GM19035 (cell line): ENCODE measurements at regions not wholly inside any gene's neighbourhood (a gene's known extent, or its start where the extent isn't known, plus 50 kb on each side); places are given as distances from the start of the nearest gene placed in this dataset.

Experiments
- ATAC-seq: cut with Tn5 transposase; IDR thresholded peaks from one replicate; pipeline ENCODE4 v1.9.1; 2021; ENCODE audit not compliant: unreplicated experiment

DNA sequence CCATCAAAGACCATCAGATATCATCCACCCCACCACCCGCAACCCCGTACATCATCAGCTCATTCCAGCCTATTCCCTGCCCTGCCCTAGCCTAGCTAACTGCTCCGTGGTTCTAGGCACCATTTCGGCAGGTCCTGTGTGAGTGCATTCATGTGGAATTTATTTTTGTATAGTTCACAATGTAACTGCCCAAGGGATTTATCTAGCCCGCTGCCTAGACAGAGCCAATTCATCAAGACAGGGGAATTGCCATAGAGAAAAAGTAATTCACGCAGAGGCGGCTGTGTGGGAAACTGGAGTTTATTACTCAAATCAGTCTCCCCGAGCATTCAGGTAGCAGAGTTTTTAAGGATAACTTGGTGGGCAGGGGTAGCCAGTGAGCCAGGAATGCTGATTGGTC, 109.2 kb upstream of the UBL3 start:
- no peak for ATAC-seq

DNA sequence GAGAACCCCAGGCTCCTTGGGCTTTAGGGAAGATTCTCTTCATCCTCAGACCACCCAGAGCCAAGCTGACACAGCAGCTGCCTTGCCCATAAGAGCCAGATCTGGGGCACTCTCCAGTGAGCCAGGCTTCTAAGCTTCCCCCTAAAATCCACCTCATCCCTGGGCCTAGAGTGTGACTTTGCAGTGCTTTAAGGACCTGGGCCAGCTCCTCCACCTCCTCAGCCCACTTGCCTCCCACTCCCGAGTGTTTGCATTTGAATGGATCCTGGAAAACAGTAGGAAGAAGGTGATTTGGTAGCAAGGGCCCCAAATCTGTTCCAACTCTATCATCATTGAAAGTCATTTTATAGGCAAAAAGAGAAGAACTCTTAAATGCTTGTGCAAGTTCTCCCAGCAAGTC, 108.7 kb upstream of the UBL3 start:
- no peak for ATAC-seq

DNA sequence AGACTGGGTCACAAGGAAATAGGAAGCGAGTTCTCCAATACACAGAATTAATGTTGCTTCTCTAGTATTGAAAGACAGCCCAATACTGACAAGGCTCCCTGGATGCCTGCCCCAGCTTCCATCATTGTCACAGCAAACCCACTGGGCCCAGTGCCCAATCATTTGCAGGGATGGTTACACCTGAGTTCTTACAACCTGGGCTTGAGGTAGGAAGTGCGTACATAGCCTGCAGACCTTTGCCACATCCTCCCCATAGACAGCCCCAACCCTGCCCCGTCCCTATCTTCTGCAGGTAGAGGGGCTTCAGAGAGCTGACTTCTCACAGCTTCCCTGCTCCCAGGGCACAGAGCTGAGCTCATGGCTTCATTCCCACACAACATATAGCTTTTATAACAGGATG, 108.1 kb upstream of the UBL3 start:
- ATAC-seq, result no peak

DNA sequence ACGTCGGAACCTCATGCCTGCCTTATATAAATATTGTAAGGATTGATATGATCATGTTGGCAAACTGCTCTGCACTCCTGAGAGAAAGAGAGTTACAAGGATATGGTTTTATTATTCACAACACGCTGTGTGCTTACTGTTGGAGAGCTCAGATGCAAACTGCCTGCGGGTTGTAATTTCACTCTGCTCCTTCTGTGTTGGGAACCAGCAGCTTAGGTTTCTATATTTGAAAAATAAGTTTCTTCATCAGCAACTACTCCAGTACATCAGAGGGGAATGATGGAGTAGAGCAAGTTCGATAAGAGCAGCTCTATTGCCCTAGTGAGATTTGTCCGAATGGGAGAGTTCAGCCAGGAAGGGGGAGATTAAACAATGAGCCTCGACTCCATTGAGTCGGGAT, 106.9 kb upstream of the UBL3 start:
- no peak for ATAC-seq

DNA sequence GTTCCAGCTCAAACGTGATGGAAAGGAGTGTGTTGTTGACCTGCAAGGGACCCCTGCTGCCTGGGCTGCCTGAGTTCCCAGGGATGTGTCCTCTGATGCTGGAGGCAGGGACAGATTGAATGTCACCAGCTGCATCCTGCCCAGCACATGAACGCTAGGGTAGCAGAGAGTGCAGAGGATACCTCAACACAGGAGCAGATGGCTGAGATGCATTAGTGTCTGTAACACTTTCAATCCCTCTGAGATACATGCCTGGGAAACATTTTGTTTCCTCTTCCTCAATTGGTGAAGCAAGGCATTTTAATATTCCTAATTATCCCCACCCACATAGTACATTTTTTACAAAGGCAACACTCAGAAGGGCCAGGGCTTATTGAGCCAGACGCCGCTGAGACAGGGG, 106.4 kb upstream of the UBL3 start:
- ATAC-seq, result no peak

DNA sequence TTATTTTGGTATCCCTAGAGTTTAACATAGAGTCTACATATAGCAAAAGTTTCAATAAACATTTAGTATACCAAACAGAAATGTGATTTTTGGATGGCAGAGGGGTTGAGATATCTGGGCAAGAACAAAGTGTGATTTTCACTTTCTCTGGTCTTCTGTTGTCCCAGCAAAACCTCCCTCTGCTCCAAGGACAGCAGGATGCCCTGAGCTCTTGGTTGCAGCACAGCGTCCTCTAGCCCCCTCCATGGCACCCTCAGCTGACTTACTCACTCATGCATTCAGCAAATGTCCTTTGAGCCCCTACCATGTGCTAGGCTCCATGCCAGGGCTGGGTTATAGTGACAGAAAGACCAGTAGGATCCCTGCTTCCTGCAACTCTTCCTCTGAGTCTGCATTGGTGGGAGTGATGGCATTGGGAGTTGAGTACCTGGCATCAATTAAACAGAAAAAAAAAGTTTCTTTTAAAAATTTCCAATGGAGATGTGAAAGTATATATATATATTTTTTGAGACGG, 104.8 kb upstream of the UBL3 start:
- no peak for ATAC-seq

DNA sequence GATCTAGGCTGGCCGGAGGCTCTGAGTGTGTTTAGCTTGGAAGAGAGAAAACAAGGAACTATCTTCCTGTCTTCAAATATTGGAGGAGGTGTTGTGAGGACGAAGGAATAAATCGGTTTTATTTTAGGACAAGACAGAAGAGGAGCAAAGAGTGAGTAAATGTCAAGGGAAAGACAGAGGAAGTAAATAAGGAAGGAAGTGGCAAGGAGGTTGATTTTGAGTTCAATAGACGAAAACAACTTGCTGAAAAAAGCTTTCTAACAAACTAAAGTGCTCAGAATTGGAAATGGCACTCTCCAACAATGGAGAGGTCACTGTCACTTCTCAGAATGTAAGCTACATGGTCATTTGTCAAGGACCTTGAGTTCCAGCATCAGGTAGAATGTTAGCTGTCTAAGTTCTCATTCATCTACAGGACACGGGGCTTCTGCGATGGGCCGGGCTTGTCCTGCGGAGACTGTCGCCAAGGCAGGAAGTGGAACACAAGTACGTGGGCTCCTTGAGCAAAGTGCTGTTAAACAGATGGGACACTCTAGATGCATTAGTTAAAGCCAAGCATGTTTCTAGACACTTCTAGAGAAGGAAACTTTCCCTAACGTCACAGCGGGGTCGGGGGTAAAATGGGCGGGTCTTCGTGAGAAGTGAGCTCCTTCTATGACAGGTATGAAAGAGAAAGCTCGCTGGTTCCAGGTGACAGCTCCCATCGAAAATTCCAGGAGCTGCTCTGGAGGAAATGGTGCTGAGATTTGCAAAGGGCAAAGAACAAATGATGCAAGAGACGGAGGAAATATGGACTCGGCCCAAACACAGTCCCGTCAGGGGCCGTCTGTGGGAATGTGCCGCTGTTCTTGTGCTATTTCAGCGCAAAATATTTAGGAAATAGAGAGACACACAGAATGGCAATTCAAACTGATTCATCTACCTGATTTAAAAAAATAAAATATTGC, 103.9 kb upstream of the UBL3 start:
- no peak for ATAC-seq

DNA sequence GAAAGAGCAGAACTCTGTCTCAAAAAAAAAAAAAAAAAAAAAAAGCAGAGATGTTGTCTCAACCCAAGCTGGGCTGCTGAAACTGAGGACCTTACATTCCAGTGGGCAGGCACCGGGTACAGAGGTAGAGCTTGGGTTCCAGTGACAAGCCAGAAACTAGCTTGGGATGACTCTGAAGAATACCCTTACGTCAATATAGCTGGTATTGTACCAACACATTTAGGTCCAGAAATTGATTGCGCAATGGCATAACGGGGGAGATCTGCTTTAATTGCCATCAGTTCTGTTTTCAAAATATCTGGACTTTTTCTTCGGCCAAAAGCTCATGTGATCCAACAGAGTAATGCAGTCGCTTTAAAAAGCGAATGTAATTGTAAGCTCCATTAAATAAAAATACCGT, 103.1 kb upstream of the UBL3 start:
- no peak for ATAC-seq

DNA sequence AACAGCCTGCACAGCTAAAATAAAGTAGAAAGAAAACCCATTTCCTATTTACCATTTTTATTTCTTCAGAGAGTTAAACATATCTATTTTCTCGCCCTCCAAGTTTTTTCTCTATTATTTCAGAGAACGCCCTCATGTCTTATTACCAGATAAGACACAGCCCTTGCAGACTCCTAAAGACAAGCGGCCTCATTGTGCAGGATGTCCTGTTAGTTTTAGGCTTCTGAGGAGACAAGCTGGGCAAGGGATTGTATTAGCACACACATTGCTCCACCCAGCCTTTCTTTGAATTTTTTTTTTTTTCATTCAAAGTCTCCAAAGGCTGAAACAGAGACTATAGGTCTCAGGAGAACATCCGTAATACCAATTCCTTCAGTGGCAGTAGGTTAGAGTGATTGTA, 101.8 kb upstream of the UBL3 start:
- no peak for ATAC-seq

DNA sequence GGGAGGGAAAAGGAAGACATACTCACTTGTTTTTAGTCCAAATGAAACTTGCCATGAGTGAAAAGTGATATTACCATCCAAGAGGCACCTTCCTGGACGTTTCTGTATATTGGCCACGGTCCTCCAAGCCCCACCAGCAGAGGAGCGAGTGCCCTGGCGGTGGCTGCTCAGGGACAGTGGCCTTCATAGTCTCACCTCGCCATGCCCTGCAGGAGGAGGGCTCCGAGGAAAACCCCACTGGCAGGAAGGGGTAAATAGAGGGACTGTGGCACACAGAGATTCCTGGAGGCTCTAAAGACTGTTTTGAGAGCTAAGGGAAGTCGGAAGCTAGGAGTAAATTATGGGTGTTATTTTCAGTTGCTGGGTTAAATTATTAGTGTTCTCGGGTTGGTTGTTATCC, 98.4 kb upstream of the UBL3 start:
- no peak for ATAC-seq

DNA sequence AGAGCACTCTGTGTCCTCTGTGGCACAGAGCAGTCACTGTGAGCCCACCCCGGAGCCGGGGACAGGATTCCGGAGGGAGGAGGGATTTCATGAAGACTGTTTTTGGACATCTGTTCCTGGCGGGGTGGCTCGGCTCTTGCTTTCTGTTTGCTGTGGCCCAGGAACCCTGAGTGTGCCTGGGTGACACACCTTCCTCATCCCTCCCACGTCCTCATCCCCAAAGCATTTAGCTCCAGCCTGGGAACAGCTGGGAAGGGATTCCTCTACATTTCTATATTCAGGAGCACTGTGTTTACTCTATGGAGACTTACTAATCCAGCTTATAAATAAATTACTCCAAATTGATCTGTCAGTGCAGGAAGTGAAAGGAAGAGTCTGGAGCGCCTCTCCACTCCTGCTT, 97.8 kb upstream of the UBL3 start:
- ATAC-seq, result no peak

DNA sequence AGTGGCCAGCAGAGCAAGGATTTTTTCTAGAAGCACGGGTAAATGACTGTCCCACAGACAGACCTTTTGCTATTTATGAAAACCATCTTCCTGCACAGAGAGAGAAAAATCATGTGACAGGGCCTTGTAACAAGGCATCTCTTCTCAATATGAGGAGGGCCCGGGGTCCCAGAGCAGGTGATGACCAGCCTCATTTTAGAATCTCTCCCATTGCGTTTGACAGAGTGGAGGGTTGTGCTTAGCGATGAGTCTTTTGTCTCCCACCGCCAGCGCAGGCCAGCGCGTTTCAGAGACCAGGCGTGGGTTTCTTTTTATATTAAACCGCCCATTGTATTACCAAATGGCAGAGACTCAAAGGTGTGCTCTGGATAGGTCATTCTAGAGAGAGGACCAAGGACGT, 97.4 kb upstream of the UBL3 start:
- no peak for ATAC-seq

DNA sequence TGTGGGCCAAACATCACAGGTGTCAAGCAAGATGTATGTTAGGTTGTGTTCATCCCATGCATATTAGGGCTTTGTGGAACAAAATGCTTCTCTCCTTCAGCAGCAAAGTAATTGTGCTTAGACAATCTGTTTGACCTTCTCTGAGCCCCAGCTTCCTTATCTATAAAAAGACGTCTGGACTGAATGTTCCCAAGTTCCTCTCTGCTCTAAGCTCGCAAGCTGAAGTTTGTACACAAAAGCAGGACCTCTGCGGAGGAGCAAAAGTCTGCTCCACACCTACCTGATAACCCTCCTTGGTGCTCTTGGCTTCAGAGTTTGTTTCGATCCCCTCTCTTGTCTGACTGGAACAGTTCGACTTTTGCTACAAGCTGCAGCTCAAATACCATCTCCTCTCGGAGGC, 95.7 kb upstream of the UBL3 start:
- no peak for ATAC-seq

DNA sequence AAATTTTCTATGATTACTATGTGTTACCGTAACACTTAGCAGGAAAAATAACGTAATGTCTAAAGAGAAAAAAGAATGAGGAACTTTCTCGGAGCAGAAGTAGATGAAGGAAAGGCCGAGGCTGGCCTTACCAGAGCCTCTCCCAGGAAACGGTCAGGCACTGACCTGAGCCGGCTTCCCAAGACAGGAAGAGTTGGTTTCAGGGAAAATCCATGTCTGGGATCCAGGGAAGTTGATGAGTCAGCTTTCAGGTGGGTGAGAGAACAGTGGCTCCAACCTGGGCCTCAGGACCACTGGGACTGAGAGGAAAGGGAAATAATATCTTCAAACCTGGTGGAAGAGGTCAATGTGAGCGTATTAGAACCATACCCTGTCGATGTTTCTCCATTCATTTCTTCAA, 93.3 kb upstream of the UBL3 start:
- ATAC-seq, result no peak

DNA sequence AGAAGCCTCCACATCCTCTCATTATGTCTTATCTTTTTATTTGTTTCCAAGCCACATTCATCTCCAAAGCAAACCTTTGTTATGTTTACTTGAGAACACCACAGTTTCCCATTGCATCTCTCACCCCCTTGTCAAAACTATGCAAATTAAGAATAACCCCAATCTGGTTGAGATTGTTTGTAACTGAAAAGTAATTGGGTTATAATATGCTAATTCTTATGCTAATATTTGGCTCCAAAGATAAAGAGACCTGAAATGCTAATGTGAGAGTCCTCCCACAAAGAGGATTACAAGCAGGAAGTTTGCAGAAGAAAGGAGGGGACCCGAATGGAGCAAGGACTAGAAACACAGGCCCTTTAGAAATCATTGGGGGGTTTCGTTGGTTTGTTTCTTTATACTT, 92.9 kb upstream of the UBL3 start:
- ATAC-seq, result no peak

DNA sequence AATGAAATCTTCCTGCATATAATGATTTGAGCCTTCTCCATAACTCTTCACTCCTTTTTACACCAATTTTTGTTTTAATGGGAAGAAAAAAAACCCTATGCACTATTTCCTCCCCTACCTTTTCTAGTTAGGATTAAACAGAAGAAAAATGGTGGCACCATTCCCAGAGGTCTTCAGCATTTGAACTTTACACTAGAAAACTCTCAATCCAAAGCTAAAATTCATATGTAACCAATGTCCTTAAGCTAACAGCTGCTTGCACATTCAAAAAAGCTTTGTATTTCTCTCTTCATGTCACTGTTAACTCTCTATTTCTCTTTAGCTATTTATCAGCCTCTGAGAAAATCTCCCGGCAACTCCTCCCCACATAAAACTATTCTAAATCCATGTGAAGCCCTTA, 90.3 kb upstream of the UBL3 start:
- ATAC-seq, result no peak

DNA sequence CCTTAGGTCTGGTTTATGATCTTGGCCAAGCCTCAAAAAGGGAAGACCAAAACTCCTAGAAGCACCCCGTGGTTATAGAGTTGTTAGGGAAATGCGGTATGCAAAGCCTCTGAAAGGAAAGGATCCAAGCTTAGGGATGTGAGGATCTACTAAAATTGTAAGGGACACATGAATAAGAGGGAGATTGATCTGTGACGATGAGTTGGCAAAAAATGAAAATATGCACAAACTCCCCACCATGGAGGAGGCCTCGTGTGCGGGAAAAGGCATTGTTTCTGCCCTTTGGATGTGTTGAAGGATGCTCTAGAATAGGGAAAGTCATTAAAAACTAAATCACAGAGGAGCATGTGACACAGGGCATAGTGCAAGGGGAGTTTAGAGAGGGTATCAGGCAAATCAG, 88.7 kb upstream of the UBL3 start:
- ATAC-seq, result no peak

DNA sequence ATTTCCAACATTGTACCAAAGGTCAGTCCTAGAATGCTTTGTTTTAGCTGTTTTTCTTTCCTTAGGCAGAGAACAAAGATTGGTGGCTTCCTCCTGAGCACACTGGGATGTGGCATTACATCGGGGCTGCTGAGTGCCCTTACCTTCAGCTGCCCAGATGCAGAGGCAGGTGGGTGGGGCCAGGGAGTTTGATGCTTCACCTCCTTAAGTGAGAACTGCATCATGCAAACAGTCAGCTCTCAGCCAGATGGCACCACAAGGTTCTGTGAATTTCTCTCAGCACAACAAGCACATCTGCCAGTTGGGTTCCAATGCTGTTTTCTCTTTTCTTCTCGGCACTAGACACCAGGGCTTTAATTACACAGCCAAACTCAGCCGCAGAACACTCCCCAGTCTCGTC, 87.4 kb upstream of the UBL3 start:
- ATAC-seq, result no peak

DNA sequence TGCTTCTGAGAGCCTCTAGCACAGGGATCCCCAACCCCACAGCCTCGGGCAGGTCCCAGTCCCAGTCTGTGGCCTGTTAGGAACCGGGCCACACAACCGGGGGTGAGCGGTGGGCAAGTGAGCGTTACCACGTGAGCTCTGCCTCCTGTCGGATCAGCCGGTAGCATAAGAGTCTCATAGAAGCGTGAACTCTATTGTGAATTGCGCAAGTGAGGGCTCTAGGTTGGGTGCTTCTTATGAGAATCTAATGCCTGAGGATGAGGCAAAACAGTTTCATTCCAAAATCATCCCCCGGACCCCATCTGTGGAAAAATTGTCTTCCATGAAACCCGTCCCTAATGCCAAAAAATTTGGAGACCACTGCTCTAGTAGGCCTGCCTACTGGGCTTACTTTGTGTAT, 87.0 kb upstream of the UBL3 start:
- ATAC-seq, result no peak

DNA sequence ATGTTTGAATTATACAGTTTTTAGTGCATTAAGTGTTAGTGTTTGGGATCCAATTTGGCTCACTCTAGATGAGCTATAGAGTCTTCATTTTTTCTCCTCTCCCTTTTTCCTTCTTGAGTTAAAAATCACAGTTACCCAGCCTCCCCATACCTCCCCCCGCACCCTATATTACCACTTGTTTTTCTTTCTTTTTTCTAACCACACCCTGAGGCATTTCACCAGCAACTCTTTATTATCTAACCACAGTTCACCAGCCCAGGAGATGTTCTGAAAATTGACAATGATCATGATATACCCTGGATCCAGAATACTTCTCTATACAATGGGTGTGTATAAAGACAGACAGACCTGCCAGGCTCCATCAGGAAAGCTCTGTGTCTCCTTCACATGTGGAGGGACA, 86.5 kb upstream of the UBL3 start:
- ATAC-seq, result no peak

DNA sequence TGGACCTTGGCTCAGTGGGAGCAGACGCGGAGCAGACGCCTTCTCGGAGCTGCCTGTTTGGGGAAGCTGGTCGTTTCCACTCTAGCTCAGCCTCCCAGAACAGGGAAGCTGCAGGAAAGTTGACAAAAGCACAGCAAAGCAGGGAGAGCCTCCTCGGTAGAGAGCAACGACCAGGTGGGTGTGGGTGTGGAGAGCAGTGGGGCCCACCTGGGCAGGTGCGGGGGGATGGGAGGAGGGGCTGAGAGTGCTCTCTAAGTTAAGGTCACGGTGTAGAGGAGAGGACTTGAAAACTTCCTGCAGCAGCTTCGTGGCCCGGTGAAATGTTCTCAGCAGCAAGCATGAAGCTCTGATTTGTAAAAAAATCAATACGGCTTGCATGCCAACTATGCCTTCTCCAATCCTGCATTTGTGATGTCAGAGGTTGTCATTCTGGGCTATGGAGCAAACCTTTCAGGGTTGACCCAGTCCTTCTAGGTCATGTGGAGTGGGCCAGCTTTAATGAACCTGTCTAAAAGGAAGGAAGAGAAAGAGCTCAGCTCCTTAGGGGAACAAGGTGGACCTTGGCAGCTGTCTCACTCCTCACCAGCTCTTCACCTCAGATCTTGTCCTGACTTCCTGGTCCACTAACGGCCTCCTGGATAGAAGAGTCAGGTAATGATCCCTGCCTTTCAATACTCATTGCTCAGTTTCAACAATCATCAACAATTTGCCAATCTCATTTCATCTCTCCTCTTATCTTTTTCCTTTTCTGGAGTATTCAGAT, 85.8 kb upstream of the UBL3 start:
- no peak for ATAC-seq

DNA sequence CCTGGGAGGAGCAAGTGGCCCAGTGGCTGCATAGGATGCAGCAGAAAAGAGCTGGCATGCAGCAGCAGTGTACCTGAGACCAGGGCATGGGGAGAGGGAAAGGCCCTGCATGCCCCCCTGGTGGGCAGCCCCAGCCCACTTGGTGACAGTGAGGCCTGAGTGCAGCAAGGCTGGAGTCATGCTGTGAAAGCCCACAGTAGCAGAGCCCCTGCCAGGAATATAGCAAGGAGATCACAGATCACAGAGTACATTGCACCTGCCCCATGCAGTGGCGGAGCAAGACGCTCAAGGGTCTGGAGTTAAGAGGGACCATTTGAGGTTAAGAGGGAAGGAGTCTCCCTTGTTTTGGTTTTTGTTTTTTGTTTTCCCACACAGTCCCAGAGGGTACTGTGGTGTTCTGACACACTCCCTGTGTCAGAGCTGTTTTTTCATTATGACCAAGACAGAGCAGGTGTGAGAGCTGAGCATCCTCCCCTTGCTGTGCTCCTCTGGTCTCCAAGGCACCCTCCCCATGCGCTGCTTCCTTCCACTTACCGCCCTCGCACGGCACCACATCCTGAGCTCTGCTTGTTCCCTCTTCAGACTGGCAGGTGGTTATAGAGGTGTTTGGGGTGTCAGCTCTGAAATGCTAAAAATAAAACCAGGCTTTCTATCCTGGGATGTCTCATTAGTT, 85.0 kb upstream of the UBL3 start:
- ATAC-seq, result peak; percentile 96
